ENCODE measurements at regions not wholly inside any gene's neighbourhood (a gene's known extent, or its start where the extent isn't known, plus 50 kb on each side); places are given as distances from the start of the nearest gene placed in this dataset.

DNA sequence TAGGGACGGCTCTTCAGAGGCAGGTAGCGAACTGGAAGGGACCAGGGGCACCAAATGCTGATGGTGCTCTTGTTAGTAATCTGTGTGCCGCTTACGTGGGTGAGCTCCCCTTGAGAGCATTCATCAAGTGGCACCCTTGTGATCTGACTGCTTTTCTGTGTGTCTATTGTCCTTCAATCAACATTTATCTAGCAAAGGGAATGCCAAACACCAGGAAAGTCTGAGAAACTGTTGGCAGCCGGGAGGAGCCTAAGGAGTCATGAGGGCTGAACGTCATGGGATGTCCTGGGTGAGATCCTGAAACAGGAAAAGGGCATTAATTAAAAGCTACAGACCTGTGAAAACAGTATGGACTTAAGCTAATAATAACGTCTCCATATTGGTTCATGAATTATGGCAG lies 733.1 kb downstream of the TYW1 start:
- TF ChIP-seq, protein P1, sequence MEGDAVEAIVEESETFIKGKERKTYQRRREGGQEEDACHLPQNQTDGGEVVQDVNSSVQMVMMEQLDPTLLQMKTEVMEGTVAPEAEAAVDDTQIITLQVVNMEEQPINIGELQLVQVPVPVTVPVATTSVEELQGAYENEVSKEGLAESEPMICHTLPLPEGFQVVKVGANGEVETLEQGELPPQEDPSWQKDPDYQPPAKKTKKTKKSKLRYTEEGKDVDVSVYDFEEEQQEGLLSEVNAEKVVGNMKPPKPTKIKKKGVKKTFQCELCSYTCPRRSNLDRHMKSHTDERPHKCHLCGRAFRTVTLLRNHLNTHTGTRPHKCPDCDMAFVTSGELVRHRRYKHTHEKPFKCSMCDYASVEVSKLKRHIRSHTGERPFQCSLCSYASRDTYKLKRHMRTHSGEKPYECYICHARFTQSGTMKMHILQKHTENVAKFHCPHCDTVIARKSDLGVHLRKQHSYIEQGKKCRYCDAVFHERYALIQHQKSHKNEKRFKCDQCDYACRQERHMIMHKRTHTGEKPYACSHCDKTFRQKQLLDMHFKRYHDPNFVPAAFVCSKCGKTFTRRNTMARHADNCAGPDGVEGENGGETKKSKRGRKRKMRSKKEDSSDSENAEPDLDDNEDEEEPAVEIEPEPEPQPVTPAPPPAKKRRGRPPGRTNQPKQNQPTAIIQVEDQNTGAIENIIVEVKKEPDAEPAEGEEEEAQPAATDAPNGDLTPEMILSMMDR (conservative IDR thresholded peaks at IDR 0.05), result no peak
- no peak overlapping the region for H3K27ac ChIP-seq

DNA sequence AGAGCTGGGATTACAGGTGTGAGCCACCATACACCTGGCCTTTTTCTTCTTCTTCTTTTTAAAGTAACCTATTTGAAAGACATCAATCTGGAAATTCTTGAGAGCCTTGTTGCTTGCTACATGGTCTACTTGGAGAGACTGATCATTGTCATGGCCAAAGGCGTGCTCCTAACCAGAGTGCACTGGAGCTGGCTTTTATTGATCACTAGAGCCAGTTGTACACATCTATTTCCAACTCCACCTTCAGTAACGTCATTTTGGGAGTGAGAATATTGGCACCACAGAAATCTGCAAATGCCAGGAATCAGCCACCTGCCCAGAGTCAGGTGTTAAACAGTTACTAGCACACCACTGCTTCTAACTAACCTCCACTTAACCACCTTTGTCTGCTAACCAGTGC lies 735.1 kb downstream of the TYW1 start:
- TF ChIP-seq, protein P1 (conservative IDR thresholded peaks at IDR 0.05), result no peak
- H3K27ac ChIP-seq, result no peak overlapping the region

DNA sequence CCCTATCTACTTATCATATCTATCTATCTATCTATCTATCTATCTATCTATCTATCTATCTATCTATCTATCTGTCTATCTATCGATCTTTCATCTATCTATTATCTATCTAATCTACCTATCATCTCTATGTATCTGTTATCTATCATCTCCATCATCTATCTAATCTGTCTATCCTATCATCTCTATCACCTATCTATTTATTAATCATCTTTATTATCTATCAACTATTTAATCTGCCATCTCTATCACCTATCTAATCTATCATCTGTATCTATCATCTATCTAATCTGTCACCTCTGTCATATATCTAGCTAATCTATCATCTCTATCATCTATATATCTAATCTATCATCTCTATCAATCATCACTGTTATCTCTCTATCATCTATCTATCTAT lies 736.3 kb downstream of the TYW1 start:
- TF ChIP-seq, protein P1 (conservative IDR thresholded peaks at IDR 0.05), result no peak
- no peak overlapping the region for H3K27ac ChIP-seq

DNA sequence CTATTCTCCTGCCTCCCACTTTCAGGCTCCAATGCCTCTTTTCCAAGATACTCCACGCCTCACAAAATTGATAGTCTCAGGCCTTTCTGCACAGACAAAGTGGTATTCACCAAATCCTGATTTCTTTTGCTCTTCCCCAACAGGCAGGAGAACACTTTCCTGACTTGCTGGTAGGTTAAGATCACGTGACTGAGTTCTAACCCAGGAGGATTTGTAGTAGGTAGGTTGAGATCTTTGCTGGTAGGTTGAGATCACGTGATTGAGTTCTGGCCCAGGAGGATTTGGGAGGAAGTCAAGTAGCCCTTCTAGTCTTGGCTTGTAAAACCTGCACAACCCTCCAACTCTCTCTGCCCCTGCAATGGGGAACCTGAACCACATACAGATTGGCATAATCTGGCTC lies 741.5 kb downstream of the TYW1 start:
- H3K27ac ChIP-seq, result no peak overlapping the region
- TF ChIP-seq, protein P1 (conservative IDR thresholded peaks at IDR 0.05), result no peak

DNA sequence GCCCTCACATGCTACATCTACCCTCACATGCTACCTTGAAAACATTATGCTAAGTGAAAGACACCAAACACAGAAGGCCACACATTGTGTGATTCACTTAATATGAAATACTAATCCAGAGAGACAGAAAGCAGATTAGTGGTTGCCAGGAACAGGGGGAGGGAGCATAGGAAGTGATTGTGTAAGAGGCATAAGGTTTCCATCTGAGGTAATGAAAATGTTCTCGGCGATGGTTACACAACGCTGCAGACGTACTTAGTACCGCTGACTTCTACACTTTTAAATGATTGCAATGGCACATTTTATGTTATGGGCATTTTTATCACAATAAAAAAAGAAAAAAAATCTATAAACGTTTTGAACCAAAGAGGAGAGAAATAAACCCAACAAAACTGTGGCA lies 742.3 kb downstream of the TYW1 start:
- TF ChIP-seq, protein P1 (conservative IDR thresholded peaks at IDR 0.05), result no peak
- no peak overlapping the region for H3K27ac ChIP-seq

DNA sequence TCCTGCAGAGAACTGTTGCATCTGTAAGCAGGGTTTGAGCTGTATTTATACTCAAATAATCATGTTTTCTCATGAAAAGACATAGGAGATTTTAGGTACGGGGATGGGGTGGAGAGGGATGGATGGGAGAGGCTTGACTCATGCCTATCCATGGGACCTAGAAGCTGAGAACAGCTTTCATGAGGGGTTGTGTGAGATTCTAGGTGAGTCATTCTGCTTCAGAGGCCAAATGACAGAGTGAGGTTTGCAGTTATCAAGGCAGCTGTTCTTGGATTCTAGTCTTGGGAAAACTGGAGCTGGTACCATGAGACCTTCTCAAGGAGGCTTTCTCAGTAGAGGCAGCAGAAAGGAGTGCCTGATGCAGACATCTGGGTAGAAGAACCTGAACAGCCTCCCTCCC lies 746.9 kb downstream of the TYW1 start:
- TF ChIP-seq, protein P1 (conservative IDR thresholded peaks at IDR 0.05), result no peak
- no peak overlapping the region for H3K27ac ChIP-seq

DNA sequence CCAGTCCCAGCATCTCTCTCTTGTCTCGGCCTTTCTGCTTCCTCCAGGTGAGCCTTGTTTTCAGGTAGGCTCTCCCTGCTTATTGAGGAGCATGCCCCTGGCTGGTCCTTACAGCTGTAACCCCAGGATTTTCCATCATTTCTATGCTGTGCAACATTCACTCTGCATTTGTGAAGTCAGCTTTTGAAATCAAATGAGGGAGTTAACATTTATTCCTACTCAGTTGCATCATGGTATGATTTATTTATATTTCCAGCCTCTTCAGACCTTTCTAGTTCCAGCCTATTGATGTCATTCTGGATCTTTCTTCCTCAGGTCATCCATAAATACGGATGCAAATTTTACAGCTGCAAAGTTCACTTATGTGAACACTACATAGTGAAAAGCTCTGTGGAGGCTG lies 755.6 kb downstream of the TYW1 start:
- no peak overlapping the region; the same call in 1 of the 2 replicates for H3K27ac ChIP-seq
- TF ChIP-seq, protein P1 (conservative IDR thresholded peaks at IDR 0.05), result no peak

DNA sequence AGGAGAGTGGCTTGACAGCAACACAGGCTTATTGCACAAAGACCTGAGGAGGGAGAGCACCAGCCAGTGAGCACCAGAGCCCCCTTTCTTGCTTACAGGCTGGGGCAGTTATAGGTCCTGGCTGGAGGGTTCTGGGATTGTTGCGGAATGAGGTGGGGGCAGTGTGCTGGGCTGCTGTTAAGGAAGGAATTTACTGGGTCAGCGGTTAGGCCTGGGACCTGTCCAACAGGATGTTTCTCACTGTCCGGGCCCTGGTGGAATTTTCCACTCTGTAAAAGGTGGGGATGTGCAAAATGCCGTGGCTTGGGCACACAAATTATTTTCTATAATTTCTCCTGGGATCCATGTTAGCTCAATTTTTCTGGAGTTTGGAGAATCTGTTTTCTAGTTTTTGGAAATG lies 757.3 kb downstream of the TYW1 start:
- peak overlapping the region; percentile 36; the same call in 1 of the 2 replicates for H3K27ac ChIP-seq
- TF ChIP-seq, protein P1 (conservative IDR thresholded peaks at IDR 0.05), result no peak

Measured in VCaP (cell line).